HG03280 (cell line): ENCODE measurements at regions not wholly inside any gene's neighbourhood (a gene's known extent, or its start where the extent isn't known, plus 50 kb on each side); places are given as distances from the start of the nearest gene placed in this dataset.
"Not testable (repeated sequence)": the region's sequence is repeated elsewhere in the genome, so short reads cannot be mapped to it uniquely, and the experiment has no call there.

Experiments
- ATAC-seq: cut with Tn5 transposase; IDR thresholded peaks from one replicate; pipeline ENCODE4 v1.9.1; 2021; ENCODE audit warnings: mild to moderate bottlenecking, moderate library complexity; ENCODE audit not compliant: unreplicated experiment

DNA sequence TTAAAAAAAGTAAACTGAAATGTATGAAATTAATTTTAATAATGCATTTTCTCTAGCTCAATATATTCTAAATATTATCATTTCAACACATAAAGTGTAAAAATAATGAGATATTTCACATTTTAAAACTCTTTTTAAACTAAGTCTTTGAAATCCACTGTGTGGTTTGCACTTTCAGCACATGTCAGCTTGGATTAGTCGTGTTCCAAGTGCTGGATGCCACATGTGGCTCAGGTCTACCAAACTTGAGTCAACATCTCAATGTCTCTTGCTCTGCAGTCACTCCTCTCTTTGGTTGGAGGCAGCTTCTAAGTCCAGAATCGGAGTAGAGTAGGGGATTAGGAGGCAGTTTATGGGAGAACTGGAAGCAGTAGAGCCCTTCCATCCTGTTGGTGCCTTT, 173.7 kb upstream of the ANKRD55 start:
- ATAC-seq = no peak

DNA sequence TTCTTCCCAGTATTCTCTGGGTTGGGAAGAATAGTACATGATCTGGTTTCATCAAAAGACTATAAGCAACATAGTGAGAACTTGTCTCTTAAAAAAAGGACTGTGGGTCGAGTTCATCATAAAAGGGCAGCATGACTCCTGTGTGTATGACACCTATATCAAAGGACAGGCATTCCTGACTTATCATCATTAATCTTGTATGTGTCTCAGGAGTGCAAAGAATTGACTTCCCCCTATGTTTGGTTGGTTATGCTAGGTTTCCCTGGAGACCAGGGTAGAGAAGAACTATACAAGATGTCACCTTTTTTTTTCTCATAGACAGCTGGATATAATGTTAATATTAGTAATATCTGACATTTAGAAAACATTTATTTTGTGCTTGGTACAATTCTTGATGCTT, 173.1 kb upstream of the ANKRD55 start:
- ATAC-seq = no peak

DNA sequence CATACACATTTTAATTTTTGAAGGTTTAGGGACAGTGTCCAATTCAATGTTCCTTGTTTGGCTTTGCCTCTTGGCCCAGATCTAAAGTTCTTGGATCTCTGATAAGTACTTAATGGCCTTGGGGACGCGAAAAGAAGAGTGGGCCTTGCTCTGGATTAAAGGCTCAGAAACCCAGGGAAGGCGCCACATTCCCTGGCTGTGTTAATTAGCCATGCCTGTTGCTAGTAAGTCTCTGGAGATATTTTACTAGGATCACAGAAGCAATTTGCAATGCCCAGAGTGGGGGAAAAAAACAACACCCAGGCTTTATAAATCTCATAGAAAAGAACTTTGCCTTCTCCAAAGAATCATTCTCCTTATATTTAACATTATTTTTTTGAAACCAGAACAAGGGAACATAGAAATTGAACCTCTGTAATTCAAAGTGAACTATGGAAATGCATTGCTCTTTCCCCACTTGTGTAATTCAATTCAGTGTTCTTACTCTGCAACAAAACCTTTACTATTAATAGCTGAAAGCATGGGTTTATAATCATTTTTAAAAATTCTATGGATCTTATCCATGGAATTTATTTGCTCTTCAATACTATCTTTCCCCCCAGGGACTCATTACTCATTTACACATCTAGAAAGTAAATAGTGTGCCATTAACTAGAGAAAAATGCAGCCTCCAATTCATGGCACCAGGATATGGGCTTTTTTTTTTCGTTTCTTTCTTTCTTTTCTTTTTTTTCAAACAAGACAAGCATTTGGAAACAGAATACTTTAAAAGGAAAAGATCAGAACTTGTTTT, 172.2 kb upstream of the ANKRD55 start:
- no peak for ATAC-seq

DNA sequence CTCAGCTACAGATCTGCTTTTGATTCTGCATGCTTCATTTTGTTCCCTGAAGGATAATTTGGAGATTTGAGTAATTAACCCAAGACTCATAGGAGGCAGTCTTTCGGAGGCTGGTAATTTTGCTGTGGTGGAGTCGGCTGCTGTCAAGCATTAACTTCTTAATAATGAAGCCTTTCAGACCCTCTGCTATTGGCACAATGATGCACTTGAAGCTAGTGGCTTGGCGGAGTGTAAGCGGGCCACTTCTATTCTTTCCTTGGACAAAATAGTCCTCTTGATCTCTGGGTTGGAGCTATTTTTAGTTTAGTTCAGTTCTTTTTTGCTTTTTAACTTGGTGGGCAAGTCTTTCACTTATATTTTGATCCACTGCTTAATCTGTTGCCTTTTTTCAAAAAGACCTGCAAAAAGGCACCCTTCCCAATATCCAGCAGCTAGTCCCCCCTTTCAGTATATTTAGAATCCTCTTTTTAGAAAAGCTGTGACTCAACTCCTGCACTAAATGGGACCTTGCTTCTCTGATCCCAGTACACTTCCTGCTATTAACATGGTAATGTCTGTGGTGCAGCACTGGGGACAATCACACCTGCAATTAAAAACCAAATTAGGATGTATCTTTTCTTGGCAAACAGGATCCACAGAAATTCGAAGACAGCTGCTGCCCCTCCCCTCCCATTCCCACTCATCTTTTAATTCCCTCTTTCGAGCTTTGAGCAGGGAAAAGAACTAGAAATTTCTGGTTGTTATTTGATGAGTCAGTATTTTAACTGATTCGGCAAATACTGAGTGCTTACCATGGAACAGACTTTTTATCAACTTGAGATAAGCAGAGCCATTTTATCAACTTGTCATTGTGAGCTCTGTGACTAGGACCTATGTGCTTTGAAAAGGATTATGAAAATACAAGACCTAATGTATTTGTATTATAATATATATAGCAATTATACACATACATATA, 169.4 kb upstream of the ANKRD55 start:
- ATAC-seq = no peak

DNA sequence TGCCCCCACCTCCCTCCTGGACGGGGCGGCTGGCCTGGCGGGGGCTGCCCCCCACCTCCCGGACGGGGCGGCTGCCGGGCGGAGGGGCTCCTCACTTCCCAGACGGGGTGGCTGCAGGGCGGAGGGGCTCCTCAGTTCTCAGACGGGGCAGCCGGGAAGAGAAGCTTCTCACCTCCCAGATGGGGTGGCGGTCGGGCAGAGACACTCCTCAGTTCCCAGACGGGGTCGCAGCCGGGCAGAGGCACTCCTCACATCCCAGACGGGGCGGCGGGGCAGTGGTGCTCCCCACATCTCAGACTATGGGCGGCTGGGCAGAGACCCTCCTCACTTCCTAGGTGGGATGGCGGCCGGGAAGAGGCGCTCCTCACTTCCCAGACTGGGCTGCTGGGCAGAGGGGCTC, 164.7 kb upstream of the ANKRD55 start:
- not testable (repeated sequence) for ATAC-seq

DNA sequence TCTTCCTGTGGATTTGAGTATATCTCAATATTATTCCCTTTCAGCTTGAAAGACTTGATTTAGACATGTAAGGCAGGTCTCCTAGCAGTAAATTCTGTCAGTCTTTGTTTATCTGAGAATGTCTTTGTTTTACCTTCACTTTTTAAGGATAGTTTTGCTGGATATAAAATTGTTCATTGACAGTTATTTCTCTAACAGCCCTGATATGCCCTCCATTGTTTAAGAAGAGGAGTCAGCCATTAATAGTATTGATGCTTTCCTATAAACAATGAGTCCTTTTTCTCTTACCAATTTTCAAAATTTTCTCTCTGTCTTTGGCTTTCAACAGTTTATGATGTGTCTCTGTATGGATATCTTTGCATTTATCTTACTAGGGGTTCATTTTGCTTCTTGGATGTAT, 163.5 kb upstream of the ANKRD55 start:
- ATAC-seq = no peak

DNA sequence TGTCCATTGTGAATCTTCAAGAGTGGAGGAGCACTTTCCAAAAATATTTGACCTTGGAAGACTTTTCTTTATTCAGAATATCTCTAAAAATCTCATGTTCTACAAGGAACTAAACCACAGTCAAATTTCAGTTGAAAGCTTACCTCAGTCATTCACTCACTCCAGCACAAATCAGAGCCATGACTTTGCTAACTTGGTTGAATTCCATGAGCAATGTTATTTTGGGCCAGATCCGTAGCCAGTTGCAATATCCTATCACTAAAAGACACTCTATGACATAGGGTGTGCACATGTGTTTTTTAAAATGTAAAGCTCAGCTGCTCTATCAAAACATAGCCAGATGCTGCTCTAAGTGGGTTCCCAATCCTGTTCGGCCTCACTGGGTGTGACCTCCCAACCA, 156.1 kb upstream of the ANKRD55 start:
- ATAC-seq = no peak

DNA sequence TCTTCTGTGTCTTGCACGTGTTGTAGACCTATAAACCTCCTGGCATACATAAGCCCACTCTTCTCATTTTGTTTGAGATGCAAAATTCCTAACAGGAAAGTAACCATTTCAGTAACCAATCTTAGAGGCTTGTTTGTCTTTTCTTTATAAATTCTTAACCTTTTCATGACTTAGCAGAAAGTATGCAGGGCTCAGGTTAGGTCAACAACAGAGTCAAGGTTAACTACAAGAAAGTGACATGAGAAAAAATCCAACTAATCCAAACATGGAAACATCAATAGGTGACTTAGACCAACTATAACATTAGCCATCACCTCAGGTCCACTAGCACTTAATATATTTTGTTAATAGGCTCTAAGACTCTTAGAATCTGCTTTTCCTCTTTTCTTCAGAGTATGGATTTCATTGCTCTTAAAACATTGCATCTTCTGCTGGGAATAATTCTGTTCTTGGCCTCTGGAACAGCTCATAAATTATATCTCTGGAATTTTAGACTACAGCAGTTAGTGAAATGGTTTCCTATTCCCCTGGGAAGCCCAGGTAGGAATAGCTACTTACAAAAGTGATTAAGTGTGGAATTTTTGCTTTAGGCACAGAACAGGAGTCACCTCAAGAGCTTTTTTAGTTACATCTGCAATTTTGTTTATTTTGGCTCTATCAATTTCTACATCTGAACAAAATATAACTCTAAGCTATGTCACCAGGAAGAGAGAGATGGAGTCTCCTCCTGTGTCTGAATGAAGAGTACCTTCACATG, 155.3 kb upstream of the ANKRD55 start:
- no peak for ATAC-seq

DNA sequence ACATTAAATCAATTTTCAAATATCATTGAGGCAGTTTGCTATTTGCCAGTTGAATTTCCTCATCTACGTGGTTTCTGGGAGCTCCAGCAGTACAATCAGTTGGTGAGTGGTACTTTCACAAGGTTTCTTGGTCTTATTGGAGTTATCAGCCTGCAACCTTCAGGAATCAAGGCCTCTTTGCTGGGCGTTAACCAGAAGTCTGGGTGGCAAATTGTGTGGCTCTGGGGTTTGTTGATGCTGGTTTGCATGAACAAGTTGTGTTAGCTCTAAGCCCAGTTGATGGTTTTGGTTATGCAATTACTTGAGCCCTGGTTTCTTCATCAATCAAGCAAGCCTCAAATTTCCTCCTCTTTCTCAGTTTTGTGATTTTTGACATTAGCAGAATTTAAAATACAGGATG, 152.9 kb upstream of the ANKRD55 start:
- no peak for ATAC-seq

DNA sequence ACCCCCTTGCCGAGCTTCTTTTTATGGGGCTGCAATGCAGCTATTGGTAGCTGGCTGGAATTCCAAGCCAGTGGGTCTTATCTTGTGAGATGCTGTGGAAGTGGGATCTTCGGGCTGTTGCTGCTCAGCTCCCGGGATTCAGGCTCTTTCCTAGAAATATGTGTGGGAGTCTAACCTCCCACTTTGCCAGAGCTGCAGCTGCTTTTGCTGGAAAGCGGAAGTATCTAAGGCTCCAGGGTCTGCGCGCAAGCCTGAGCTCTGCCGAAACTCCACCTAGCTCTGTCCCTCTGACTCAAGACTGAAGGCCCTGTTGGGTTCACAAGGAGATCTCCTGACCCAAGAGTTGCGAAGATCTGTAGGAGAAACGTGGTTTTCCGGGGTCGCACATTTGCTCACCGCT, 151.1 kb upstream of the ANKRD55 start:
- ATAC-seq = no peak

DNA sequence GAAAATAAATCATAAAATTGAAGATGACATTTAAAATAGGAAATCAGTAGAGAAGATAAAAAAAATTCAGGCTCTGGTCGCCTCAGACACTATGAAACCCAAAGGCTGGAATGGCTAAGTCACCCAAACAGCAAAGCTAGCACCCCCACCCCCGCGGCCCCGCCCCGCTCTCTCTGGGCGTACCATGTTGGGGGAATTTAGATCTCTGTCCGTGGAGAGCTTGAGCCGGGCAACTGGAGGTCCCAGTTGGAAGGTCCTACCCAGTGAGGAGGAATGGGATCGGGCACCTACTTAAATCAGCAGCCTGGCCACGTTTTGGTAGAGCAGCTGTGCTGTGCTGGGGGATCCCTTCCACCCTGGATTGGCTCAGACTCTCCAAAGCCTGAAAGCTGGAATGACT, 150.6 kb upstream of the ANKRD55 start:
- no peak for ATAC-seq

DNA sequence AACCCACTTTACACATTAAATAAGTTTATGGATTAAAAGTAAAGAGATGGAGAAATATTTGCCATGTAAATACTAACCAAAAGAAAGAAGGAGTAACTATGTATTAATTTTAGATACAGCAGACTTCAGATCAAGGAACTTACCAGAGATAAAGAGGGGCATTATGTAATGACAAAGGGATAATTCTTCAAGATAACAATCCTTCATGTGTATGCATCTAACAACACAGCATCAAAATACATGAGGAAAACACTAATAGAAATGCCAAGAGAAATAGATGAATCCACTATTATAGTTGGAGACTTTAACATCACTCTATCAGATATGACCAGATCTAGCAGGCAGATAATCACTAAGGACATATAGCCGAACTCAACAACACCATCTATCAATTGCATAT, 149.8 kb upstream of the ANKRD55 start:
- ATAC-seq = no peak

DNA sequence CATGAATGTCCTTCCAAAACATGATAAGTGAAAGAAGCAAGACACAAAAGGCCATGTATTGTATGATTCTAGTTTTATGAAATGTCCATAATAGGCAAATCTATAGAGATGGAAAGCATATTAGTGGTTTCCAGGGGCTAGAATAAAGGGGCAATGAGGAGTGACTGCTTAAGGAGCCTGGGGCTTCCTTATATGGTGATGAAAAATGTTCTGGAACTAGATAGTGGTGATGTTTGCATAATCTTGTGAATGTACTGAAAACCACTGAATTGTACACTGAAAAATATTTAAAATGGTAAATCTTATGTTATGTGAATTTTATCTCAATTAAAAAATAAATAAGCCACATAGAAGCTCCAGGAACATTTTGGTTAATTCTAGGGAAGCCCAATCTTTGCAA, 144.4 kb upstream of the ANKRD55 start:
- ATAC-seq = no peak

DNA sequence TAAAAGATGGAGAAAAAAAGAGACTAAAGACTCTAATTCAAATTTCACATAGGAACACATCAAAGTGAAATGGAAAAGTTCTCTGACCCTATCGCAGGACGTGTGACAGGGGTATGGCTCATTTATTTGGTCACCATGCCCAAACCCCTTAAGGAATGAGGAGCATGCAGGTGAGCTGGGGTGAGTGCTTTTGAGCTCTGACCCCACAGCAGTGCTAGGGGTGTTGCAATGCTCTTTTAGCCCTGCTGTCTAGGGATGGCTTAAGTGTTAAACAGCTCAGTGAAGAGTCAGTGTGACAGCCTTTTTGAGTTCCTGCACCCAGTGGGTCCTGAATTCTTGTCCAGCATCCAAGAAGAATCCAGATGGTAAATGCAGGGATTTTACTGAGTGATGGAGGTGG, 143.0 kb upstream of the ANKRD55 start:
- ATAC-seq = no peak

DNA sequence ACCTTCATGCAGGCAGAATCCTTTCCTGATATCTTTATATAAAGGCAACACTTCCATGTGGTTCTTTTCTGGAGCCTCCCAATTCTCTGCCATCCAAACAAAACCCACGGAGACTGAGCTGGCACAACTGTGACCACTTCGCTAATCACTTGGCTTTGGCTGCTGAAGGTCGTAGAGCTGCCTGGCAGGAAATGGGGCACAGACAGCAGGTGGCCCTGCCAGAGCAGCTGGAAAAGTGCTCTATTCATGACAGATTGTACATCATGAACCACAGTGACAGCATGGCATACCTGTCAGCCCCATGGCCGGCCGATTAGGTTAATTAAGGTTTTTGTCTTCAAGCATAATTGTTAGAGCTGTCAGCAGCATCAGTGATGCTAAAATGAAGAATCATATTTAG, 141.9 kb upstream of the ANKRD55 start:
- ATAC-seq = no peak

DNA sequence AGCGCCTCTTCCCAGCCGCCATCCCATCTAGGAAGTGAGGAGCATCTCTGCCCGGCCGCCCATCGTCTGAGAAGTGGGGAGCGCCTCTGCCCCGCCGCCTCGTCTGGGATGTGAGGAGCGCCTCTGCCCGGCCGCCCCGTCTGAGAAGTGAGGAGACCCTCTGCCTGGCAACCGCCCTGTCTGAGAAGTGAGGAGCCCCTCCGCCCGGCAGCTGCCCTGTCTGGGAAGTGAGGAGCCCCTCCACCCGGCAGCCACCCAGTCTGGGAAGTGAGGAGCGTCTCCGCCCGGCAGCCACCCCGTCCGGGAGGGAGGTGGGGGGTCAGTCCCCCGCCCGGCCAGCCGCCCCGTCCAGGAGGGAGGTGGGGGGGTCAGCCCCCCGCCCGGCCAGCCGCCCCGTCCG, 139.4 kb upstream of the ANKRD55 start:
- ATAC-seq = not testable (repeated sequence)

DNA sequence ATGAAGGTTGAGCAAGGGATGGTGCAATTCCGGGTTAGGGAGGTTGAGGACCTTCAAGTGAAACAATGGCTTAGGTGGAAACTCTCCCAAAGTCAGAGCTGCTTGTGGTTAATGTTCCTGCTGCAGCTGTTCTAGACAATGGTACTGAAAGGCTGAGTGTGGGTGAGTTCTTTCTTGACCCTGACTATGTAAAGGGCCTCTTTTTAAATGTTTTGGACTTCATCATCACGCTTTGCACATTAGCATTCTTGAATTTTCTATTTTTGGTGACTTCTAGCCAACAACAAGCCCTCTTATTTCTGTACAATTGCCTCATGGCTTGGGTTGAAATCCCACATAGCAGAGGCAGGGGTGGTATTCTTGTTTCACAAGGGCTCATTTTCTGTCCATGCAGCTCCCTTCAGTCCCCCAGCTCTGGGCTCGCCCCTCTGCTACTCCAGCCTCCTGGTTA, 136.3 kb upstream of the ANKRD55 start:
- no peak for ATAC-seq

DNA sequence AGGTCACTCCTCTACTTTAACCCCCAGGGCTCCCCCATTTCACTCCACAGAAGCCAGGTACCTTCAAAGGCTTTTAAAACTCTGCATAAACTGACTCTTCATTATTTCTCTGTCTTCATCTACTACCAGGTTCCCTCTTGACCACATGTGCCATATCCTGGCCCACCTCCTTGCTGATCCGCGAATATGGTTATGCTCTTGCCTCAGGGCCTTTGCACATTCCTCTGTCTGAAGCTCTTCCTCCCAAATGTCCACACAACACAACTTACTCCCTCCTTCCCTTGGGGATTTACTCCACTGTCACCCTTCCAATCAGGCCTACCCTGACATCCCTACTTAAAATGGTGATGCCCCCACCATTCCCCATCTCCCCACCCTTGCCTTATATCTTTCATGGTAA, 134.6 kb upstream of the ANKRD55 start:
- ATAC-seq = no peak

DNA sequence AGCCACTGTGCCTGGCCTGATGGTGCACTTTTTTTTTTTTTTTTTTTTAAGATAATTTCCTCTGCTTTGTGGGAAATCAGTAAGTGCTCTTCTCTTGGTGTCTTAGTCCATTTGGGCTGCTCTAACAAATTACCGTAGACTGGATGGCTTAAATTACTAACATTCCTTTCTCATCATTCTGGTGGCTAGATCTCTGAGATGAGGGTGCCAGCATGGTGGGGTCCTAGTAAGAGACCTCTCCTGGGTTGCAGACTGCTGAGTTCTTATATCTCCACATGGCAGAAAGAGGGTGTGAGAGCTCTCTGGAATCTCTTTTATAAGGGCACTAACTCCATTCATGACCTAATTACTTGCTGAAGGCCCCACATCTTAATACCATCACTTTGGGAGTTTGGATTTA, 133.9 kb upstream of the ANKRD55 start:
- no peak for ATAC-seq

DNA sequence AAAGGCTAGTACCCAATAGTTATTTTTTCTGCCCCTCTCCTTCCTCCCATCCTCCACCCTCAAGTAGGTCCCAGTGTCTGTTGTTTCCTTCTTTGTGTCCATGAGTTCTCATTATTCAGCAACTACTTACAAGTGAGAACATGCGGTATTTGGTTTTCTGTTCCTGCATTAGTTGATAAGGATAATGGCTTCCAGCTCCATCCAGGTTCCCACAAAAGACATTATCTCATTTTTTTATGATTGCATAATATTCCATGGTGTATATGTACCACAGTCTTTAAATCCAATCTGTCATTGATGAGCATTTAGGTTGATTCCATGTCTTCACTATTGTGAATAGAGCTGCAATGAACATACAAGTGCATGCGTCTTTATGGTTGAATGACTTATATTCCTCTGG, 128.3 kb upstream of the ANKRD55 start:
- ATAC-seq = no peak

DNA sequence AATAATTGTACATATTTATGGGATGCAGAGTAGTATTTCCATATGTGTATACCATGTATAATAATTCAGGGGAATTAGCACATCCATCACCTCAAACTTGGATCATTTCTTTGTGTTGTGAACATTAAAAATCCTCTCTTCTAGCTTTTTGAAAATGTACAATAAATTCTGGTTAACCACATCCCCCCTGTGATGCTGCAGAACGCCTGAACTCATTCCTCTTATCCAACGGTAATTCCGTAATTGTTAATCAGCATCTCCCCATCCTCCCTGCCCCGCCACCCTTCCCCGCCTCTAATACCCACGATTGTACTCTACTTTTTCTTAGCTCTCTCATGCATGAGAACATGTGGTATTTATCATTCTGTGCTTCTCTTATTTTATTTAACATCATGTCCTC, 127.7 kb upstream of the ANKRD55 start:
- ATAC-seq = no peak
